Liver (tissue), 8 donors: ENCODE measurements at regions not wholly inside any gene's neighbourhood (a gene's known extent, or its start where the extent isn't known, plus 50 kb on each side); places are given as distances from the start of the nearest gene placed in this dataset.

Experiments
- DNase-seq: peaks from one replicate; pipeline ENCODE4 v3.0.0-alpha.2; 2017; ENCODE audit warnings: low spot score
- H3K27ac ChIP-seq, 2 donors: one replicate each; pipeline ENCODE4 v1.7.0; 2013; ENCODE audit warnings: inconsistent platforms in 2 of 2, low read length in 2 of 2, control low read depth in 1 of 2, low read depth in 1 of 2, mild to moderate bottlenecking in 1 of 2
- H3K27me3 ChIP-seq, 4 donors: one replicate each; pipeline versions ENCODE4 v1.6.1 to v1.7.0; 2013; ENCODE audit warnings: low read length in 3 of 4, inconsistent platforms in 1 of 4, mild to moderate bottlenecking in 1 of 4, moderate library complexity in 1 of 4; ENCODE audit not compliant: control insufficient read depth in 4 of 4, insufficient read depth in 4 of 4
- H3K36me3 ChIP-seq, 4 donors: one replicate each; pipeline versions ENCODE4 v1.6.1 to v1.7.0; 2013; ENCODE audit warnings: low read length in 3 of 4, mild to moderate bottlenecking in 3 of 4, low read depth in 1 of 4, moderate library complexity in 1 of 4; ENCODE audit not compliant: control insufficient read depth in 4 of 4, insufficient read depth in 3 of 4
- H3K4me1 ChIP-seq, 4 donors: one replicate each; pipeline versions ENCODE4 v1.6.1 to v1.7.0; 2013; ENCODE audit warnings: low read length in 3 of 4, mild to moderate bottlenecking in 3 of 4, moderate library complexity in 1 of 4; ENCODE audit not compliant: control insufficient read depth in 4 of 4, insufficient read depth in 4 of 4
- H3K4me3 ChIP-seq, 3 donors: one replicate each; pipeline versions ENCODE4 v1.6.1 to v1.7.0; 2013; ENCODE audit warnings: low read length in 3 of 3, control low read depth in 1 of 3, low read depth in 1 of 3, mild to moderate bottlenecking in 1 of 3
- H3K9ac ChIP-seq, 2 donors: one replicate each; pipeline ENCODE4 v1.7.0; 2013; ENCODE audit warnings: low read length in 2 of 2, mild to moderate bottlenecking in 2 of 2, moderate library complexity in 2 of 2, control low read depth in 1 of 2, low read depth in 1 of 2
- H3K9me3 ChIP-seq, 4 donors: one replicate each; pipeline versions ENCODE4 v1.6.1 to v1.7.0; 2013; ENCODE audit warnings: low read length in 3 of 4; ENCODE audit not compliant: control insufficient read depth in 4 of 4
- ATF3 ChIP-seq: IDR thresholded peaks from 2 replicates; pipeline ENCODE4 v1.6.1; 2016; ENCODE audit warnings: antibody characterized with exemption
- CTCF ChIP-seq: fragments of 150-350 bp; IDR thresholded peaks from 2 replicates; pipeline ENCODE4 v1.5.1; 2017; ENCODE audit warnings: improper control_type of control experiment, low read depth, low read length; ENCODE audit not compliant: missing input control
- EGR1 ChIP-seq, 2 donors: IDR thresholded peaks; 2 replicates each; pipeline ENCODE4 v1.6.1; 2016 to 2018; ENCODE audit warnings: antibody characterized with exemption in 2 of 2, low read depth in 2 of 2
- FOXA1 ChIP-seq: IDR thresholded peaks from 2 replicates; pipeline ENCODE4 v1.6.1; 2016; ENCODE audit warnings: antibody characterized with exemption
- FOXA2 ChIP-seq: IDR thresholded peaks from 2 replicates; pipeline ENCODE4 v1.6.1; 2016; ENCODE audit warnings: antibody characterized with exemption
- GABPA ChIP-seq, 2 donors: IDR thresholded peaks in 1 of 2; conservative IDR thresholded peaks in 1 of 2; 2 replicates each; pipeline ENCODE4 v1.6.1; 2016; ENCODE audit warnings: antibody characterized with exemption in 2 of 2, mild to moderate bottlenecking in 1 of 2, moderate library complexity in 1 of 2
- HNF4A ChIP-seq, 2 donors: conservative IDR thresholded peaks; 2 replicates each; pipeline ENCODE4 v1.6.1; 2016; ENCODE audit warnings: antibody characterized with exemption in 2 of 2, mild to moderate bottlenecking in 2 of 2
- HNF4G ChIP-seq: IDR thresholded peaks from 2 replicates; pipeline ENCODE4 v1.6.1; 2016; ENCODE audit warnings: antibody characterized with exemption
- JUND ChIP-seq, 2 donors: IDR thresholded peaks; 2 replicates each; pipeline ENCODE4 v1.6.1; 2016; ENCODE audit warnings: antibody characterized with exemption in 2 of 2
- MAX ChIP-seq: IDR thresholded peaks from 2 replicates; pipeline ENCODE4 v1.6.1; 2016; ENCODE audit warnings: antibody characterized with exemption
- NR2F2 ChIP-seq: IDR thresholded peaks from 2 replicates; pipeline ENCODE4 v1.6.1; 2016; ENCODE audit warnings: antibody characterized with exemption
- RAD21 ChIP-seq, 2 donors: IDR thresholded peaks; 2 replicates each; pipeline ENCODE4 v1.6.1; 2016; ENCODE audit warnings: antibody characterized with exemption in 2 of 2, mild to moderate bottlenecking in 2 of 2
- RXRA ChIP-seq, 2 donors: IDR thresholded peaks; 2 replicates each; pipeline ENCODE4 v1.6.1; 2017 to 2018; ENCODE audit warnings: antibody characterized with exemption in 2 of 2, mild to moderate bottlenecking in 1 of 2
- SP1 ChIP-seq: IDR thresholded peaks from 2 replicates; pipeline ENCODE4 v1.6.1; 2018; ENCODE audit warnings: antibody characterized with exemption, mild to moderate bottlenecking
- TAF1 ChIP-seq: conservative IDR thresholded peaks from 2 replicates; pipeline ENCODE4 v1.6.1; 2016; ENCODE audit warnings: antibody characterized with exemption, mild to moderate bottlenecking
- YY1 ChIP-seq: IDR thresholded peaks from 2 replicates; pipeline ENCODE4 v1.6.1; 2016; ENCODE audit warnings: antibody characterized with exemption, mild to moderate bottlenecking
- WGBS: extraction: QIAGEN DNeasy Blood & Tissue Kit; methylation state at CpG from one replicate; pipeline ENCODE4 v1.1.7; 2013; 5-methylcytosine and 5-hydroxymethylcytosine counted together
- TF ChIP-seq, protein P1 (sequence below): IDR thresholded peaks from 2 replicates; pipeline ENCODE4 v1.6.1; 2016; ENCODE audit warnings: antibody characterized with exemption, mild to moderate bottlenecking
- TF ChIP-seq, protein P2 (sequence below): IDR thresholded peaks from 2 replicates; pipeline ENCODE4 v1.6.1; 2016; ENCODE audit warnings: antibody characterized with exemption
- donor health status: healthy.
- donor health status: healthy.
- donor health status: healthy.
- donor health status: healthy.
- donor health status: healthy.

GRCh38 chr4:117224256-117224655 is 138.9 kb upstream of the TRAM1L1 start:
- H3K4me3 ChIP-seq, result no peak overlapping the region
- H3K36me3 ChIP-seq, result no peaks in the 10 kb centered on the region
- 82% methylated on average over 5 of the region's 5 CpGs for WGBS
- no peaks in the 10 kb centered on the region for H3K4me1 ChIP-seq
- DNase-seq, result no peak
- H3K27me3 ChIP-seq, result no peaks in the 10 kb centered on the region
- H3K9me3 ChIP-seq, result no peaks in the 10 kb centered on the region
- H3K27ac ChIP-seq, result no peak overlapping the region
- H3K9ac ChIP-seq, result no peak overlapping the region
- no peak for TF ChIP-seq EGR1 (IDR thresholded peaks at IDR 0.05; ENCODE audit: low read depth in 2 of 2)
- no peak for TF ChIP-seq YY1
- no peak for TF ChIP-seq FOXA1
- TF ChIP-seq FOXA2, result no peak
- TF ChIP-seq, protein P1, sequence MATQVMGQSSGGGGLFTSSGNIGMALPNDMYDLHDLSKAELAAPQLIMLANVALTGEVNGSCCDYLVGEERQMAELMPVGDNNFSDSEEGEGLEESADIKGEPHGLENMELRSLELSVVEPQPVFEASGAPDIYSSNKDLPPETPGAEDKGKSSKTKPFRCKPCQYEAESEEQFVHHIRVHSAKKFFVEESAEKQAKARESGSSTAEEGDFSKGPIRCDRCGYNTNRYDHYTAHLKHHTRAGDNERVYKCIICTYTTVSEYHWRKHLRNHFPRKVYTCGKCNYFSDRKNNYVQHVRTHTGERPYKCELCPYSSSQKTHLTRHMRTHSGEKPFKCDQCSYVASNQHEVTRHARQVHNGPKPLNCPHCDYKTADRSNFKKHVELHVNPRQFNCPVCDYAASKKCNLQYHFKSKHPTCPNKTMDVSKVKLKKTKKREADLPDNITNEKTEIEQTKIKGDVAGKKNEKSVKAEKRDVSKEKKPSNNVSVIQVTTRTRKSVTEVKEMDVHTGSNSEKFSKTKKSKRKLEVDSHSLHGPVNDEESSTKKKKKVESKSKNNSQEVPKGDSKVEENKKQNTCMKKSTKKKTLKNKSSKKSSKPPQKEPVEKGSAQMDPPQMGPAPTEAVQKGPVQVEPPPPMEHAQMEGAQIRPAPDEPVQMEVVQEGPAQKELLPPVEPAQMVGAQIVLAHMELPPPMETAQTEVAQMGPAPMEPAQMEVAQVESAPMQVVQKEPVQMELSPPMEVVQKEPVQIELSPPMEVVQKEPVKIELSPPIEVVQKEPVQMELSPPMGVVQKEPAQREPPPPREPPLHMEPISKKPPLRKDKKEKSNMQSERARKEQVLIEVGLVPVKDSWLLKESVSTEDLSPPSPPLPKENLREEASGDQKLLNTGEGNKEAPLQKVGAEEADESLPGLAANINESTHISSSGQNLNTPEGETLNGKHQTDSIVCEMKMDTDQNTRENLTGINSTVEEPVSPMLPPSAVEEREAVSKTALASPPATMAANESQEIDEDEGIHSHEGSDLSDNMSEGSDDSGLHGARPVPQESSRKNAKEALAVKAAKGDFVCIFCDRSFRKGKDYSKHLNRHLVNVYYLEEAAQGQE, result no peak
- no peak for TF ChIP-seq JUND (IDR thresholded peaks at IDR 0.05)
- TF ChIP-seq MAX, result no peak
- TF ChIP-seq RAD21 (IDR thresholded peaks at IDR 0.05), result no peak
- no peak for TF ChIP-seq SP1
- no peak for TF ChIP-seq HNF4G
- TF ChIP-seq GABPA (IDR thresholded peaks at IDR 0.05 in 1 of 2, conservative IDR thresholded peaks at IDR 0.05 in 1 of 2), result no peak
- TF ChIP-seq ATF3, result no peak
- TF ChIP-seq, protein P2, sequence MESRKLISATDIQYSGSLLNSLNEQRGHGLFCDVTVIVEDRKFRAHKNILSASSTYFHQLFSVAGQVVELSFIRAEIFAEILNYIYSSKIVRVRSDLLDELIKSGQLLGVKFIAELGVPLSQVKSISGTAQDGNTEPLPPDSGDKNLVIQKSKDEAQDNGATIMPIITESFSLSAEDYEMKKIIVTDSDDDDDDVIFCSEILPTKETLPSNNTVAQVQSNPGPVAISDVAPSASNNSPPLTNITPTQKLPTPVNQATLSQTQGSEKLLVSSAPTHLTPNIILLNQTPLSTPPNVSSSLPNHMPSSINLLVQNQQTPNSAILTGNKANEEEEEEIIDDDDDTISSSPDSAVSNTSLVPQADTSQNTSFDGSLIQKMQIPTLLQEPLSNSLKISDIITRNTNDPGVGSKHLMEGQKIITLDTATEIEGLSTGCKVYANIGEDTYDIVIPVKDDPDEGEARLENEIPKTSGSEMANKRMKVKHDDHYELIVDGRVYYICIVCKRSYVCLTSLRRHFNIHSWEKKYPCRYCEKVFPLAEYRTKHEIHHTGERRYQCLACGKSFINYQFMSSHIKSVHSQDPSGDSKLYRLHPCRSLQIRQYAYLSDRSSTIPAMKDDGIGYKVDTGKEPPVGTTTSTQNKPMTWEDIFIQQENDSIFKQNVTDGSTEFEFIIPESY, result no peak
- TF ChIP-seq HNF4A (conservative IDR thresholded peaks at IDR 0.05), result no peak
- TF ChIP-seq TAF1, result no peak
- TF ChIP-seq RXRA (IDR thresholded peaks at IDR 0.05), result no peak
- no peak for TF ChIP-seq NR2F2
- no peak for TF ChIP-seq CTCF

DNA sequence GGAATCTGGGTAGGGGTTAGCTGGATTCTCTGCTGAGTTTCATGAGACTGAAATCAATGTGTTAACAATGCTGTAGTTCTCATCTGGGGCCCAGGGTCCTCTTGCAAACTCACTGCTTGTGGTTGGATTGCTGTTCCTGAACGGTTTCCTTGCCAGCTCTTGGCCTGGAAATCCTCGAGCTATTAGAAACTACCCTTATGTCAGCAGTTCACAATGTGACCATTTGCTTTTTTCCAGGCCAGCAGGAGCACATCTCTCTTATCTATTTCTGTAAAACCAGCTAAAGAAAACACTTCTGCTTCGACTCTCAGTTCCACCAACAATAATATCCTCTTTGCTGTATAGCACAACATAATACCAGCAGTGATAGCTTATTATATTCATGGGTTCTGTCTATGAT is 140.1 kb upstream of the TRAM1L1 start:
- Histone ChIP-seq H3K9me3 (no peaks in the 10 kb centered on the region), H3K27me3 (no peaks in the 10 kb centered on the region), H3K9ac (no peak overlapping the region), H3K36me3 (no peaks in the 10 kb centered on the region), H3K4me3 (no peak overlapping the region), H3K4me1 (no peaks in the 10 kb centered on the region), H3K27ac (no peak overlapping the region)
- 31% methylated on average over 3 of the region's 3 CpGs for WGBS
- no peak for DNase-seq
- no peak for TF ChIP-seq FOXA2
- no peak for TF ChIP-seq FOXA1
- TF ChIP-seq TAF1, result no peak
- no peak for TF ChIP-seq RAD21 (IDR thresholded peaks at IDR 0.05)
- no peak for TF ChIP-seq JUND (IDR thresholded peaks at IDR 0.05)
- no peak for TF ChIP-seq HNF4A (conservative IDR thresholded peaks at IDR 0.05)
- TF ChIP-seq EGR1 (IDR thresholded peaks at IDR 0.05; ENCODE audit: low read depth in 2 of 2), result no peak
- TF ChIP-seq YY1, result no peak
- TF ChIP-seq SP1, result no peak
- TF ChIP-seq HNF4G, result no peak
- TF ChIP-seq MAX, result no peak
- TF ChIP-seq CTCF, result no peak
- no peak for TF ChIP-seq NR2F2
- TF ChIP-seq ATF3, result no peak
- TF ChIP-seq, protein P2, result no peak
